A673 (cell line): ENCODE measurements at regions not wholly inside any gene's neighbourhood (a gene's known extent, or its start where the extent isn't known, plus 50 kb on each side); places are given as distances from the start of the nearest gene placed in this dataset.

Experiments
- BruUV-seq: library from RNA; stranded (reverse); fragments of 400-500 nt; replicated peaks from 2 replicates; lab custom pipeline; 2021; lab: Mats Ljungman, UMichigan
- CTCF ChIA-PET: fragments of 300-600 bp; sonication (Branson Sonifier 250); formaldehyde crosslinking; loops from one replicate; lab custom pipeline; 2022; ENCODE audit warnings: antibody characterized with exemption; lab: Charles Lee
- POLR2A ChIA-PET: fragments of 300-600 bp; sonication (Branson Sonifier 250); formaldehyde crosslinking; loops from one replicate; lab custom pipeline; 2022; ENCODE audit warnings: antibody characterized with exemption; ENCODE audit not compliant: low non-redundant PET; lab: Charles Lee
- DNase-seq: peaks from one replicate; pipeline ENCODE4 v3.0.0-alpha.2; 2015; ENCODE audit warnings: low spot score
- H3K27ac ChIP-seq: fragments of 200-600 bp; sonication (generic); 2 replicates; pipeline ENCODE4 v1.5.1; 2016; ENCODE audit warnings: mixed run types, low read depth, mild to moderate bottlenecking, mixed read lengths, antibody characterized with exemption, low read length; ENCODE audit not compliant: poor library complexity, severe bottlenecking
- H3K27me3 ChIP-seq: fragments of 200-600 bp; sonication (generic); replicated peaks from 2 replicates; pipeline ENCODE4 v1.6.1; 2017; ENCODE audit warnings: mixed run types, low read depth, mild to moderate bottlenecking, mixed read lengths, antibody characterized with exemption, low read length; ENCODE audit not compliant: insufficient read depth, poor library complexity
- H3K36me3 ChIP-seq: fragments of 200-600 bp; sonication (generic); 2 replicates; pipeline ENCODE4 v1.6.1; 2016; ENCODE audit warnings: mixed run types, mild to moderate bottlenecking, mixed read lengths, antibody characterized with exemption, low read length; ENCODE audit not compliant: insufficient read depth, poor library complexity, severe bottlenecking
- H3K4me1 ChIP-seq: fragments of 200-600 bp; sonication (generic); 2 replicates; pipeline ENCODE4 v1.6.1; 2017; ENCODE audit warnings: mixed run types, mild to moderate bottlenecking, mixed read lengths, antibody characterized with exemption, low read length; ENCODE audit not compliant: insufficient read depth, poor library complexity, severe bottlenecking
- H3K4me3 ChIP-seq: fragments of 200-600 bp; sonication (generic); 2 replicates; pipeline ENCODE4 v1.5.1; 2016; ENCODE audit warnings: low read depth, mixed run types, mild to moderate bottlenecking, mixed read lengths, low read length; ENCODE audit not compliant: poor library complexity, severe bottlenecking
- H3K9me3 ChIP-seq: fragments of 200-600 bp; sonication (generic); 2 replicates; pipeline ENCODE4 v1.6.1; 2016; ENCODE audit warnings: mixed run types, low read depth, mild to moderate bottlenecking, mixed read lengths, antibody characterized with exemption, low read length; ENCODE audit not compliant: poor library complexity, severe bottlenecking
- CTCF ChIP-seq: fragments of 300-800, 200-600 bp; sonication (generic); conservative IDR thresholded peaks from 2 replicates; pipeline ENCODE4 v1.5.1; 2017; ENCODE audit warnings: low read depth, mild to moderate bottlenecking, antibody characterized with exemption, low read length, moderate library complexity, mixed read lengths
- EZH2 ChIP-seq: fragments of 200-600 bp; sonication (generic); IDR thresholded peaks from 2 replicates; pipeline ENCODE4 v1.6.1; 2017; ENCODE audit warnings: borderline replicate concordance, low read depth, mild to moderate bottlenecking, mixed read lengths, antibody characterized with exemption, low read length; ENCODE audit not compliant: poor library complexity, severe bottlenecking
- intact Hi-C: fragments of 100-400 bp; cut with micrococcal nuclease; formaldehyde crosslinking; loops from one replicate; pipeline ENCODE4 v1.10.0; 2022; ENCODE audit not compliant: unreplicated experiment

- no peak for TF ChIP-seq CTCF
- no peak for TF ChIP-seq EZH2
- ChIA-PET POLR2A (no interaction called here), CTCF (no interaction called here)
- no TSS peak for BruUV-seq
- intact Hi-C loops = no loop called here
- Histone ChIP-seq H3K27ac (no peak overlapping the region), H3K27me3 (no peaks in the 10 kb centered on the region), H3K9me3 (no peaks in the 10 kb centered on the region), H3K36me3 (no peaks in the 10 kb centered on the region), H3K4me3 (no peak overlapping the region), H3K4me1 (no peaks in the 10 kb centered on the region)
- DNase-seq = no peak
Measured at GRCh38 chr5:174294891-174295620, 249.6 kb downstream of the NSG2 start.

GRCh38 chr5:174295702-174296436, 250.4 kb downstream of the NSG2 start:
- H3K27me3 ChIP-seq = peaks cover 5% of the 10 kb centered on the region
- H3K4me3 ChIP-seq = no peak overlapping the region
- no peak overlapping the region for H3K27ac ChIP-seq
- no peaks in the 10 kb centered on the region for H3K36me3 ChIP-seq
- no peaks in the 10 kb centered on the region for H3K4me1 ChIP-seq
- ChIA-PET CTCF (no interaction called here), POLR2A (no interaction called here)
- TF ChIP-seq EZH2 = no peak
- TF ChIP-seq CTCF = no peak
- no TSS peak for BruUV-seq
- H3K9me3 ChIP-seq = no peaks in the 10 kb centered on the region
- no peak for DNase-seq
- intact Hi-C loops = no loop called here

- ChIA-PET CTCF (interaction anchor here (0.5 kb wide), 1 partner anchor 324 kb away, joined by 11 read pairs; no protein-coding TSS in a partner anchor), POLR2A (no interaction called here)
- TF ChIP-seq EZH2 (no peak), CTCF (no peak)
- no peak overlapping the region for H3K27ac ChIP-seq
- BruUV-seq = no TSS peak
- intact Hi-C loops = no loop called here
- H3K4me1 ChIP-seq = no peaks in the 10 kb centered on the region
- H3K9me3 ChIP-seq = no peaks in the 10 kb centered on the region
- DNase-seq = no peak
- no peaks in the 10 kb centered on the region for H3K36me3 ChIP-seq
- H3K4me3 ChIP-seq = no peak overlapping the region
- peaks cover 5% of the 10 kb centered on the region for H3K27me3 ChIP-seq
Measured at GRCh38 chr5:174300118-174300940, 254.8 kb downstream of the NSG2 start.
